SIG-M5 treated with dmso at 0.1 percent for 504 hours (cell line): ENCODE measurements at regions not wholly inside any gene's neighbourhood (a gene's known extent, or its start where the extent isn't known, plus 50 kb on each side); places are given as distances from the start of the nearest gene placed in this dataset.

Source experiments
- DNase-seq: peaks from one replicate; lab custom pipeline; 2025; ENCODE audit not compliant: unreplicated experiment; lab: John Stamatoyannopoulos, UW

- no peak for DNase-seq
Measured at GRCh38 chr5:173529861-173530260, 86.6 kb downstream of the BOD1 start.

- DNase-seq, result no peak
Measured at GRCh38 chr5:173527671-173528070, 88.8 kb downstream of the BOD1 start.

GRCh38 chr5:173524136-173524535 is 92.3 kb downstream of the BOD1 start:
- DNase-seq, result no peak

GRCh38 chr5:173523388-173523787 is 93.1 kb downstream of the BOD1 start:
- DNase-seq, result no peak

- DNase-seq, result no peak
Measured at GRCh38 chr5:173522518-173522917, 93.9 kb downstream of the BOD1 start.

- DNase-seq, result no peak
Measured at GRCh38 chr5:173518856-173519255, 97.6 kb downstream of the BOD1 start.

GRCh38 chr5:173517648-173518047 is 98.8 kb downstream of the BOD1 start:
- no peak for DNase-seq

GRCh38 chr5:173515526-173515925 is 100.9 kb downstream of the BOD1 start:
- DNase-seq, result peak; percentile 12

GRCh38 chr5:173514661-173515060 is 101.8 kb downstream of the BOD1 start:
- no peak for DNase-seq

GRCh38 chr5:173513521-173513991 is 102.9 kb downstream of the BOD1 start:
- no peak for DNase-seq

GRCh38 chr5:173512637-173513435 is 103.6 kb downstream of the BOD1 start:
- DNase-seq, result no peak

GRCh38 chr5:173509060-173509459 is 107.4 kb downstream of the BOD1 start:
- no peak for DNase-seq

- no peak for DNase-seq
Measured at GRCh38 chr5:173507171-173507570, 109.3 kb downstream of the BOD1 start.

GRCh38 chr5:173505634-173506033 is 110.8 kb downstream of the BOD1 start:
- no peak for DNase-seq

- DNase-seq, result no peak
Measured at GRCh38 chr5:173501922-173502321, 114.5 kb downstream of the BOD1 start.

- DNase-seq, result no peak
Measured at GRCh38 chr5:173501271-173501670, 115.2 kb downstream of the BOD1 start.

GRCh38 chr5:173500213-173500560 is 116.3 kb downstream of the BOD1 start:
- no peak for DNase-seq

- DNase-seq, result no peak
Measured at GRCh38 chr5:173499471-173500212, 116.8 kb downstream of the BOD1 start.

GRCh38 chr5:173498739-173499470 is 117.5 kb downstream of the BOD1 start:
- no peak for DNase-seq

- no peak for DNase-seq
Measured at GRCh38 chr5:173498286-173498685, 118.2 kb downstream of the BOD1 start.

GRCh38 chr5:173497685-173498084 is 118.8 kb downstream of the BOD1 start:
- DNase-seq, result no peak

GRCh38 chr5:173496883-173497255 is 119.6 kb downstream of the BOD1 start:
- DNase-seq, result no peak
